ENCODE measurements at regions not wholly inside any gene's neighbourhood (a gene's known extent, or its start where the extent isn't known, plus 50 kb on each side); places are given as distances from the start of the nearest gene placed in this dataset.

- DNase-seq: no peak
These were observed 469.9 kb downstream of the CCSER2 start for GRCh38 chr10:84798312-84798711.

- no peak for DNase-seq
These were observed 472.8 kb downstream of the CCSER2 start for GRCh38 chr10:84801156-84801555.

GRCh38 chr10:84801916-84802315 is 473.5 kb downstream of the CCSER2 start:
- no peak for DNase-seq

DNA sequence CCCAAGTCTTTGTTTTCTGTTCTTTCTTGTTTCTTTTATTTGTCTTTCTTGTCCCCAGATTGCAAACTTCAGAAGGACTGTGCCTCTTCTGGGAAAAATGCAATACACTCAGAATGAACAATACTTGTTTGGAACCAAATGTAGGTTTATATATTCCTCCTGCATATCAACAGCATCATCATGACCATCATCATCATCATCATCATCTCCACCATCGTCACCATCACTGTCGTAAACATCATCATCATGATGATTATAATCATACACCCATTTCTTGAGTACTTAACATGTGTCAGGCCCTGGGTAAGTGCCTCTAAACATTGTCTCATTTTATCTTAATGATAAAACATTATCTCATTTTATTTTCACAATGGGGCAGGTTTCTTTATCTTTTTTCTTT is 476.8 kb downstream of the CCSER2 start:
- no peak for DNase-seq

DNA sequence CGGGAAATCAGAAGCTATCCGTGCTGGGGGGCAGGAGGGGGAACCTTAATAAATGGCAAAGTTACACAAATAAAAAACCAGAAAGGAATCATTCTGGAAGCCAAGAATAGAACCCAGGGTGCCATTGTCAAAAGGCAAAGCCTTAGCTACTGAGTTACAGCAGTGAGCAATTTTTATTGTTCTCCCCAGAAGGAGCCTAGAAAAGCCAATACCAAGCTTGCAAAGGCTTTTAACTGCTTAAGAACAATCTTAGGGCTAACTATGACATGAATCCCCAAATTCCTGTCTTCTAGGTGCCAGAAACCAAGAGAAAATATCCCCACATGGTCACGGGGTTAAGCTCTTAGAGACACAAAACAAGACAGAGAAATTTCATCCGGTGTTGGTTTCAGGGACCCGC is 482.7 kb downstream of the CCSER2 start:
- no peak for DNase-seq

DNA sequence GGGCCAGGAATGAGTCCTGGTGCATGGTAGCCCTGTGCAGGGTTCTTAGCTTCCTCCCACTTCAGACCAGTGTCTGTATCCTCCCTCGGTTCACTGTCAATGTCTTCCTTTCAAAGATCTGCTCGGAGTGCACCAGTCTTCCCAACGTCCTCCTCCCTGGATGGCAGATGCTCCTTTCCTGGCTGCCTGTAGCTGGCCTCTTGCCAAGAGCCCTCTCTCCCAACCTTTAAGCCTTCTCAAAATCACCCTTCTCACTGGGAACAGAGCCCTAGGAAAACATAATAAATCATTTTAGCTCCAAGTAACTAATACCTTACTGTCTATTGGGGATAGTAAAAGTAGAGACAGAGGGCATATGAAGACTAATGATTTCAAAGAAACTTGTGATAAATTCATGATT is 490.6 kb downstream of the CCSER2 start:
- DNase-seq: no peak

DNA sequence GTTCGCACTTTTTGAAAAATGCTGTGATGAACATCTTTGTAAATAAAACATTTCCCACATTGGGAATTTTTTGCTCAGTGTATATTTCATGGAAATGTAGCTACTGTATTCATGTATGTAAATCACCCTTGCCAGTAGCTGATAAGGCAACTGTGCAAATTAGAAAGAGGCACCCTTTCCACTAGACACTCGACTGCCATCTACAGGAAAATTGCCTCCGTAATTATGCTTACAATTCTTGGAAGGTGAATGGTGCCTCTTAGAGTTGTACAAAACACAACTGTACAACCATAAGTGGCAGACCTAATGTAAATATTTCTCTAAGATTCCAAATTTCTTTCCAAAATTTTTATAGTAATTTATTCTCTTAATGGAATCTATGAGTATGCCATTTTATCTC is 491.7 kb downstream of the CCSER2 start:
- no peak for DNase-seq

DNA sequence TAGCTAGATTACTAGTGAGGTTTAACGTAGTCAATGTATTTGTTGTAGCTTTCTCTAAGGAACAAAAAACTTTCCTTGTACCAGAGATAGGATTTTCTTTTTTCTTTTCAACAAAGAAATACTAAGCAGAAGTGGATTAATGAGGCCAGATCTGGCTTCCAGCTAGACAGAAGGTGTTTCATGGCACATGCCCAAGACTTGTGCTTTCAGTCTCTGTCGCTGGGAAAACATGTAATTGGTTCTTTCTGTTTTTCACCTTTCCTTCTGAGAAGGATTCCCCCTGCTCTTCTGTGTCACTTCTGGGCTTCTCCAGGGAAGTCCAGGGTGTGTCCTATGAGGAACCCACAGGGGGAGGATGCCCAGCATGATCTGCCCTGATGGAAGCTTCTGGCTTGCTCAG is 492.2 kb downstream of the CCSER2 start:
- DNase-seq: no peak

DNA sequence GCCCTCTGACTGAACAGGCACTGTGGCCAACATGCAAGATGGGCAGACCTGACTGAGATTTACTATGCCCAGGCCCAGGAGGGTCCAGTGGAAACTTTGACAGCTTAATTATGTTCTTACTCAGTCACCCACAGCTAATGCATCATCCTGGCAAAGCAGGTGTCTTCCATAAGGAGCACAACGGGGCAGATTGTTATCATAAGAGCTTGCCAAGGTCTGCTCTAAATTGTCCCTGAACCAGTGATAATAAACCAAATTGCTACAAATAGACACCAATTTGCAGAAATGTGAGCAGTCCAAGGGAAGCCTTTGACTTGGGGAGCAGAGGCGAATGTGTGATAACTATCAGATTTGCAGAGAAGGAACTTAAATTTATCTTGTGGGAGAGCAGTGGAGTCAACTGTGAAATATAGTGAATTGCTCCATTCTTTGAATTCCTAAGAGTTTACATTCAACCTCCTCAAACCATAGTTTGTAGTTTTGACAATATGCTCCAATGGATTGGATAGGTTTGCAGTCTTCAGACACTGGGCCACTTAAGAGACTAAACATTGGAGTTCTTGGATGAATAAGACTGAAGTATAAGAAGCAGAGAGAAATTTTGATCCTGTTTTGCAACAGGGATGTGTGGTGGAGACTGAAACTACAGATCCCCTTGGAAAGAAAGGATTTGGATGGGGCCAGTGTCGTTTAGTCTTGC is 494.7 kb downstream of the CCSER2 start:
- no peak for DNase-seq

GRCh38 chr10:84824525-84824924 is 496.1 kb downstream of the CCSER2 start:
- no peak for DNase-seq

DNA sequence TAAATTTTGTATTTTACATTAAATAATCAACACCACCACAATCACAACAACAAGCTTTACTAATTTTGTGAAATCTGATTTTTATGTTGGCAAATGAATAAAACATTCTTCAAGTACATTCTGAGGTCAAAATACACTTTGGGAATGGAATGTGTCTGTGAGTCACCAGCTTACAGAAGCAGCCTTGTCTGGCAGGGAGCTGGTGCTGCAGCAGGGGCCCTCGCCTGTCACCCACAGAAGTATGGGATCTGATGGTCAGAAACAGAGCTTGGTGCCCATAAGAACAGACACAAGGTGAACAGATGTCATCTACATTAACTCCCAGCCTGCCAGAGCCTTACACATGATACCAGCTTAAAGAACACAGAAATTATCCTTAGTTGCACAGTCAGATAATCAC is 496.9 kb downstream of the CCSER2 start:
- DNase-seq: peak; percentile 31

GRCh38 chr10:84826704-84827103 is 498.3 kb downstream of the CCSER2 start:
- no peak for DNase-seq

- no peak for DNase-seq
These were observed 500.7 kb downstream of the CCSER2 start for GRCh38 chr10:84829131-84829530.

GRCh38 chr10:84837041-84837812 is 508.8 kb downstream of the CCSER2 start:
- DNase-seq: no peak

DNA sequence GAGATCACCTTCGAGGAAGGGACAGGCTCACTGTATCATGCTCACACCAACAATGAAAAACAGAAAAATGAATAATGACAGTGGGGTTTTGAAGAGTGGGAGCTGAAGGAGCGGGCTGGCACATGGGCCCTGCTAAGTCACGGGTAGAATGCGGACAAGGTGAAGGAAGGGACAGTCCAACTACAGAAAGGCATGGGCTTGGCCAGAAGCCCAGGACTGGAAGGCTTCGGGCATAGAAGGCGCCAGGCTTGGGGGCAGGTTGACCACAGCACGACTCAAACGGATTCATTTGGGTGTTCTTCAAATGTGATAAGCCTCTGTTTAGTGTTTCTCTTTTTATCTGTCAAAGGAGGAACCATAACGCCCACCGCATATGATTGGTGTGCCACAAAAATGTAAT is 509.5 kb downstream of the CCSER2 start:
- no peak for DNase-seq

DNA sequence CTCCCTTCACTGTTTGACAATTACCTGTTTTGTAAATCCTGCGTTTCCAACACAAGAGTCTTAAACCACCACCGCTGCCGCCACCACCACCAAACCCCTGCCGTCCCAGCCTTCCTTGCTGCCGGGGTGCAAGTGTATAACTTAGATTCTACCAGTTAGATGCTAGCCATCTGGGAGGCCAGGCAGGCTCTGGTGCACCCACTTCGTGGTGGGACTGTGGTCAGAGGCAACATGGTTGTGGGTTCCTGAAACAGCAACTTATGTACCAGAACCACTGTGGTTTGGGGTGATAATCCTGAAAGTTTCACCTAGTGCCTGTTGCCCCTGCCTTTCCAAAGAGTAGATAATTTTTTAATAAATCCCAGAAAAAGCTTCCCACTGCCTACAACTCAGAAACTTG is 510.5 kb downstream of the CCSER2 start:
- DNase-seq: no peak

DNA sequence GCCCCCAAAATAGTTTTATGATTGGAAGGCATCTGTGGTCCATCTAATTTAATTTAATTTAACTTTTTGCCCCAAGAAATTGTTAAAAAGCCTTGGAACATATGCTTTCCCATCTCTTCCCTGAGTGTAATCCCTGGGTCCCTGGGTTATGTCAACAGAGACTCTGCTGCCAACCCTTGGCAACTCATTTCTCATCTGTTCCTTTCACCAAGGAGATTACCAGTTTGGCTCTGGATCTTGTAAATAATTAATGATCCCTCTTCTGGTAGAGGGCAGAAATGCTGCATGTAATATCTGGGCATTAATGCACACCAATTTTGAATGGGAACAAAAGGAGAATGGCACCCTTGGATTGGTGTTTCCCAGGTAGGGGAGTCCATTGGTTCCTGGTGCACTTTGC is 514.2 kb downstream of the CCSER2 start:
- peak; percentile 73 for DNase-seq

DNA sequence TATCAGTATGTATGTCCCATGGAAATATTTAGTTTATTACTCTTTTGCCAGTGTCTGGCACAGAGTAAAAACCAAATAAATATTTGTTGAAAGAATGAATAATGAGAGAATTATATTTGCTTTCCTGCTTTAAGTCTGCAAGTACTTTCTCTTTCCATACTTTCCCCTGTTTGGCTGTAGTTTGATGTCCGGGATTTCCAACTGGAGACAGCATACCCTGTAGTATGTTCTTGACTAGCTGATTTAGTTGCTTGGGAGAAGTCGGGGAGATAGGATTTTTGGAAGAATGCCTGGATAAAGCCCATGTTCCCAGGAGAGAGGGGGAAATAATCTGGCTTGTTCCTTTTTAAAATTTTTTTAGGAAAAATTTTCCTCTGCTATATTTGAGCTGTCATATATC is 516.1 kb downstream of the CCSER2 start:
- DNase-seq: no peak

- peak; percentile 26 for DNase-seq
These were observed 517.4 kb downstream of the CCSER2 start for GRCh38 chr10:84845628-84846261.

DNA sequence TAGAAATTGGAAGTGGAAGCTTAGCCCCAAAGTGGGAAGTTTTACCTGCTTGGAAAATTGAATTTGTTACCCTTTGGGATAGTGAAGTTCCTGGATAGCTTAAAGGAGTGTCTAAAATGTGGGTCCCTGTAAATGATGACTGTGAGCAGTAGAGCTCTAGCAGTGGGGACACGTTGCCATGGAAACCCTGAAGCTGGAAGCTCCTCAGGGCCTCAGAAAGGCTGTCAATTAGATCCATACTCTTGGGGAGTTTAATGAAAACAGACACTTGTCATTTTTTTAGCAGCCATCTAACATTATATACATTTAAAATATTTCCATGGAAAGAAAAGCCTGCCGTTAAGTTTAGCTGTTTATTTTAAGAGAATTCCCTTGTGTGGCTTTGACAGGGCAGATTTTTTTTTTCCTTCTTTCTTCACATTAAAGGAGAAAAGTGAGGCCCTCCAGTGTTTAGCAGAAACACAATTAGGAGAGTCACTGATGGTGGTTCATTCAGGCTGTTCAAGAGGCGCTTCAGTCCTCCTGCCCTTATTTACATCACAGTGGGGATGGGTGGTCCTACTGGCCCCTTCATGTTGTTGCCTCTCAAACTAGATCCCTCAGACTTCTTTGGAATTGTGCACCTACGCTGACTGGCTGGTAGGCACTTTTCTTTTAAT is 518.4 kb downstream of the CCSER2 start:
- DNase-seq: no peak

DNA sequence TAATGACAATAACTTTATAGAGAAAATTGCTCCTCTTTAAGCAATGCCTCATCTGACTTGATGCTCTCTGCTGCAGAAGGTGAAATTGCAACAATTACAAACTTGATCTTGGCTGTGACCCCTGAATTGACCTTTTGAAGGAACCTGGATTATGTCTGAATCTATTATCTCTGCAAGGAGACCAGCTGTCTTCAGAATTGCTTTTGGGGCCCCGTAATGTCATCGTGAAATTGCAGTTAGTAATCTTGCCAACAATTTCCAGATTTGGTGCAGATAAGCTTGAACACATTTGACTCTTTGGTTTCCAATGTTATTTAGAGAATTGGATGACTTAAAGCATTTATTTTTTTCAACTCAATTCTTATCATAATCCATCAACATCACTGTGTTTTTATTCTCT is 520.6 kb downstream of the CCSER2 start:
- DNase-seq: no peak

- no peak for DNase-seq
These were observed 522.4 kb downstream of the CCSER2 start for GRCh38 chr10:84850826-84851225.

GRCh38 chr10:84854439-84854838 is 526.0 kb downstream of the CCSER2 start:
- no peak for DNase-seq

All from tongue (tissue), 1 donor.